Chondrocyte (in vitro differentiated cells): ENCODE measurements at regions not wholly inside any gene's neighbourhood (a gene's known extent, or its start where the extent isn't known, plus 50 kb on each side); places are given as distances from the start of the nearest gene placed in this dataset.

ENCODE experiments used
- DNase-seq: peaks from one replicate; pipeline ENCODE4 v3.0.0; 2021; ENCODE audit warnings: mixed read lengths, low spot score
- H3K27ac Mint-ChIP-seq: one replicate; pipeline ENCODE4 v1.8.0; 2021; ENCODE audit warnings: mild to moderate bottlenecking, moderate library complexity, mixed read lengths; ENCODE audit not compliant: unreplicated experiment
- H3K27me3 Mint-ChIP-seq: 2 replicates; pipeline ENCODE4 v1.8.0; 2021; ENCODE audit warnings: low read depth, mixed read lengths
- H3K36me3 Mint-ChIP-seq: 2 replicates; pipeline ENCODE4 v1.8.0; 2021; ENCODE audit warnings: low read depth, mixed read lengths
- H3K4me1 Mint-ChIP-seq: 2 replicates; pipeline ENCODE4 v1.8.0; 2021; ENCODE audit warnings: low read depth, mild to moderate bottlenecking, mixed read lengths
- H3K4me3 Mint-ChIP-seq: one replicate; pipeline ENCODE4 v1.8.0; 2021; ENCODE audit warnings: mild to moderate bottlenecking, moderate library complexity, mixed read lengths; ENCODE audit not compliant: unreplicated experiment
- H3K9me3 Mint-ChIP-seq: 2 replicates; pipeline ENCODE4 v1.8.0; 2021; ENCODE audit warnings: low read depth, mixed read lengths
- CTCF ChIP-seq: fragments of 200-600 bp; sonication (generic); IDR thresholded peaks from 2 replicates; pipeline ENCODE4 v1.5.0; 2021; ENCODE audit warnings: antibody characterized with exemption, mild to moderate bottlenecking, moderate library complexity

- Mint-ChIP-seq H3K27ac (no peak overlapping the region), H3K36me3 (no peaks in the 10 kb centered on the region), H3K9me3 (peaks cover 43% of the 10 kb centered on the region), H3K27me3 (no peaks in the 10 kb centered on the region), H3K4me1 (no peaks in the 10 kb centered on the region), H3K4me3 (no peak overlapping the region)
- DNase-seq: no peak
- no peak for TF ChIP-seq CTCF
These were observed 547.7 kb upstream of the DPP6 start for GRCh38 chr7:153504288-153505075.

- no peaks in the 10 kb centered on the region for H3K27me3 Mint-ChIP-seq
- no peak overlapping the region for H3K4me3 Mint-ChIP-seq
- H3K9me3 Mint-ChIP-seq: peaks cover 44% of the 10 kb centered on the region
- no peaks in the 10 kb centered on the region for H3K4me1 Mint-ChIP-seq
- H3K27ac Mint-ChIP-seq: no peak overlapping the region
- no peaks in the 10 kb centered on the region for H3K36me3 Mint-ChIP-seq
- DNase-seq: no peak
- TF ChIP-seq CTCF: no peak
These were observed 544.3 kb upstream of the DPP6 start for GRCh38 chr7:153507885-153508284.

GRCh38 chr7:153509768-153510167, 542.4 kb upstream of the DPP6 start:
- H3K4me3 Mint-ChIP-seq: no peak overlapping the region
- H3K36me3 Mint-ChIP-seq: no peaks in the 10 kb centered on the region
- no peaks in the 10 kb centered on the region for H3K27me3 Mint-ChIP-seq
- TF ChIP-seq CTCF: no peak
- H3K9me3 Mint-ChIP-seq: peaks cover 45% of the 10 kb centered on the region
- no peak overlapping the region for H3K27ac Mint-ChIP-seq
- no peak for DNase-seq
- no peaks in the 10 kb centered on the region for H3K4me1 Mint-ChIP-seq

GRCh38 chr7:153510674-153511073, 541.5 kb upstream of the DPP6 start:
- Mint-ChIP-seq H3K27me3 (no peaks in the 10 kb centered on the region), H3K4me3 (no peak overlapping the region), H3K27ac (no peak overlapping the region), H3K36me3 (no peaks in the 10 kb centered on the region), H3K9me3 (peaks cover 49% of the 10 kb centered on the region), H3K4me1 (no peaks in the 10 kb centered on the region)
- no peak for DNase-seq
- no peak for TF ChIP-seq CTCF

- H3K9me3 Mint-ChIP-seq: peaks cover 56% of the 10 kb centered on the region
- H3K27ac Mint-ChIP-seq: no peak overlapping the region
- no peak for TF ChIP-seq CTCF
These were observed 538.2 kb upstream of the DPP6 start for GRCh38 chr7:153514032-153514431.

More at GRCh38 chr7:153514032-153514431, 538.2 kb upstream of the DPP6 start:
- no peaks in the 10 kb centered on the region for H3K27me3 Mint-ChIP-seq
- no peak for DNase-seq
- H3K4me1 Mint-ChIP-seq: no peaks in the 10 kb centered on the region
- H3K36me3 Mint-ChIP-seq: no peaks in the 10 kb centered on the region
- no peak overlapping the region for H3K4me3 Mint-ChIP-seq
